Stimulated activated CD4-positive, alpha-beta T cell treated with anti-CD3 and anti-CD28 coated beads, Interleukin-1b, Interleukin-23, amount 100 ng/mL, for 48 hours (primary cell): ENCODE measurements at regions not wholly inside any gene's neighbourhood (a gene's known extent, or its start where the extent isn't known, plus 50 kb on each side); places are given as distances from the start of the nearest gene placed in this dataset.
A peak's percentile ranks its signal among the peaks of the same experiment; 100 is the strongest.

Source experiments
- DNase-seq: peaks from one replicate; pipeline ENCODE4 v3.0.0-alpha.2; 2020

DNA sequence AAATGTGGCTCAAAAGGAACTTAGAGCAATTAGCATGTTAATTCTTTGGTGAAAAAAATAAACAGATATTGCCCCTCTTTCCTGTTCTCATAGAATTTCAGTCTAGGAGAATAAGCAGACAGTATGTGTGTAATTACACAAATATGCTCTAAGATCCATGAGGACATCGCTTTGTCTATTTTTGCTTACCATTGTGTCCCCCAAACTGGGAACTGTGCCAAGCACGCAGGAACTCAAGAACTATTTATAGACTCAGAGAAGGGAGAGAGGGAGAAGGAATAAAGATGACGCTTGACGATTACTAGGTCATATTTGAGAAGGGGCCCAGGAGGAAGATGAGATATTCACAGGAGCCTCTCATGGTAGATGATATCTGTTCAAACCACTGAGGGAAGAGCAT, 692.6 kb downstream of the RAB28 start:
- DNase-seq: no peak

DNA sequence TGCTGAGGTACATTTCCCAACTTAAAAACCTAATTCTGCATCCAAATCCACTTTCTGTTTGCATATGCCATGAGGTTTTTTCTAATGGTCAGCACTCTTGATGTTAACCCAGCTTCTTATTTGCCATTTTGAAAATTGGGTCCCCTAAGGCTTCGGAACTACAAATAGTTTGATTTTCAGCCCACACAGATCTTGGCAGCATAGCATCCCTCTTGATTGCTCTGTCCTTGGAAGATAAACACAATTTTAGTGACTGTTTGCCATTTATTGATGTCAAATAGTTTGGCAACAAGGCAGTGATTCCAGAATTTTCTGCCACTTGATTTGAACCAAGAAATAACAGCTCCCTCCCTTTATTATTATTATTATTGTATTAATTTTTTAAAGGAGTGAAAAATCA, 696.9 kb downstream of the RAB28 start:
- no peak for DNase-seq

DNA sequence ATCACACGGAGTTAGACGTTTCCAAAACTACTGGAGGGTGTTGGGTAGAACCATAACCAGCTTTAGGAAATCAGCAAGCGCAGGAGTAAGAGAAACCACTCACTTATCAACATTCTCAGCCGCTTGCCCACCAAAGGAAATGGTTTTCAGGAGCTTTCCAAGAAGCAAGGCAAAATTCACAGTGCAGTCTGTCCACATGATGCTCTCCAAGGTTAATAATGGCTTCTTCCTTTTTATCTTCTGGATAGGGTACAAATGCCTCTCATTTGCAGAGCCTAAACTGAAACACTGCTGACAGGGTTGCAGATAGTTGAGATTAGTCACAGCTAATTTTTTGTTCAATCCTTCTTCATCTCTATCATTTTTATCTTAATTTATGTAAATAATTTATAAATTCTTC, 705.4 kb downstream of the RAB28 start:
- no peak for DNase-seq

DNA sequence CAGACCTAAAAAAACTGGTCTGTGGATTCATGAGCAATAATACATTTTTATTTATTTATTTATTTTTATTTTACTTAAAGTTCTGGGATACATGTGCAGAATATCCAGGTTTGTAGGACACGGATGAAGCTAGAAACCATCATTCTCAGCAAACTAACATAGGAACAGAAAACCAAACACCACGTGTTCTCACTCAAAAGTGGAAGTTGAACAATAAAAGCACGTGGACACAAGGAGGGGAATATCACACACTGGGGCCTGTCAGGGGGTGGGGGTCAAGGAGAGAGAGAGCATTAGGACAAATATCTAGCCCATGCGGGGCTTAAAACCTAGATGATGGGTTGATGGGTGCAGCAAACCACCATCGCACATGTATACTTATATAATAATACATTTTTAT, 705.9 kb downstream of the RAB28 start:
- DNase-seq: no peak

DNA sequence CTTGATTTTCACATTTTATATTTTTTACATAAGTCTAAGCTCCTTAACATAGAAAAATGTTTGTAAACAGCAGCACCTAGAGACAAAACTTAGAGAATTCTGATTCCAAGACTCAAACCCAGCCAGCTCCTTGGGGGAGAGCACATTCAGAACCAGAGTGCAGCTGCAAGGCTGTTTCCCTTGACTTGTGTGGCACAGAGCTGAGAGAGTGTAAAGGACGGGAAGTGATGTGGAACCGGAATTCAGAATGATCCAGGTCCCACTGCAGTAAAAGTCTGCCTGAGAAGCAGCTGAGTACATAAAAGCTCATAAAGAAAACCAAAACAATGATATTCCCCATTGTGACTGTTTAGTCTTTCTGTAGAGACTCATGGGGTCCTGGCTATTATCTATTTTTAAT, 713.8 kb downstream of the RAB28 start:
- DNase-seq: no peak

DNA sequence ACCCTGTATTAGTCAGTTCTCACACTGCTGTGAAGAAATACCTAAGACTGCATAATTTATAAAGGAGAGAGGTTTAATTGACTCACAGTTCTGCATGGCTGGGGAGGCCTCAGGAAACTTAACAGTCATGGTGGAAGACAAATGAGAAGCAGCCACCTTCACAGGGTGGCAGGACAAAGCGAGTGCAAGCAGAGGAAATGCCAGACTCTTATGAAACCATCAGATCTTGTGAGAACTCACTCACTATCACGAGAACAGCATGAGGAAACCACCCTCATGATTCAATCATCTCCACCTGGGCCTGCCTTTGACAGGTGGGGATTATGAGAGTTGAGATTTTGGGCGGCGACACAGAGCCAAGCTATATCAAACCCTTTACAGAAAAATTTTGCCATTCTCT, 722.4 kb downstream of the RAB28 start:
- DNase-seq: no peak

DNA sequence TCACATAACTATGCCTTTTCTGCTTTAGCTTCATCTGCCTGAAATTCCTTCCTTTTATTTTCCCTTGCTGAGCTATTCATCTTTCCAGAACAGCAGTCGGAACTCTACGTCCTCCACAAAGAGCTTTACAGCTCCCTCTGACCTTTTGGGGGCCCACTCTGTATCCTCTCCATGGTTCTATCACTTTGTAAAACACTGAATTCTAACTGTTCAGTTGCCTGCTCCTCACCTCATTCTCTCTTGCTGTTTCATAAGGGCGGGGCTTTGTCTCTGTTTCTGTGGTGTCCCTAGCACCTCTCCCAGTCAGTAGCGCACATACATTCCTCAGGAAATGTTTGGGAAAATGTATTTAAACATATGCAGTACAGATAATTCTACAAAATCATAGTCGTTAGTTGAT, 737.0 kb downstream of the RAB28 start:
- no peak for DNase-seq

DNA sequence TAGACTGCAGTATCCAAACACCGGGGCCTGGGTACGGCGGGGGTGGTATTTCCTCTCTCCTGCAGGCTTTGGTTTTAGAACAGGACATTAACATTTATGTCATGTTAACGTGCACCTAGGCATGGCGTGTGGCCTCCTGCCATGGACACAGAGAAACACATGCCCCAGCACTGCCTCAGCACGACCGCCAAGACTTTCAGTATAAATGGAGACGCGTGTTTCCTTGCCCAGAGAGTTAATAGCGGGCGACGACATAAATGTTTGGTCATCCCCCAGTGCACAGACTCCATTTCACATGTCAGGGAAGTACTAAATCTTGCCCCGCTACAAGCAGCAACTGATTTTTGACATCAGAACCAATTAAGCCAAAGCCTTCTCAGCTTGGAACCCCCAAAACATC, 737.9 kb downstream of the RAB28 start:
- DNase-seq: no peak

DNA sequence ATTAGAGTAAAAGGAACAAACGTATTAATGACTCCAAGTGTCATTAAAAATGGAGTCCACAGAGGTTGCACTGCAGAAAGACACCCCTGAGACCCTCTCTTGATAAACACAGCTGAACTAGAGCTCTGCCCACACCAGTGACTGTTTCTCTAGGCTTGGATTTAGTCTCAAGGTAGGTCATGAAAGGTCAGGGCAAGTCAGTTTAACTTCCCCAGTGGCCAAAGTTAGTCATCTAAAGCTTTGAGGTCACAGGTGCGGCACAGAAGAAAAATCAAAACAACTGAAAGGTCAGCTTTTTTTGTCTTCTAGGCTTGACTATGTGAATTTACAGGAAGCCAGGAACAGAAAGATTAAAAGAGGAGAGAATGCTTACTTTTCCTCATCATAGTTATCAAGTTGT, 749.6 kb downstream of the RAB28 start:
- no peak for DNase-seq

DNA sequence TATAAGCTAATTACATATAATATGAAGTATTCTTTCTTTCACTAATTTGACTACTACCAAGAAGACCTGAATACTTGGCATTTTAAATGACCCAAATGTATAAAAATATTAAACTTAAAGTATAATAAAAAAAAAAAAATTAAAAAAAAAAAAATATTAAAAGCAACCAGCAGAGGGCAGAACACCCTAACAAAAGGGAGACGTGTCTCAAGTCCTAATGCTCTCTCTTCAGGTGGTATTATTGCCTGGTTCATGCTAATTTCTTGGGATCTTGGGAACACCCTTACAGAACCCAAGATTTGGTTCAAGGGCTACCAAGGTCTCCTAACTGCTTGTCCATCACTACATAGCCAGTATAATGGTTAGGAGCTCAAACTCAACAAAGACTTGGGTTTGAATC, 754.8 kb downstream of the RAB28 start:
- DNase-seq: no peak

DNA sequence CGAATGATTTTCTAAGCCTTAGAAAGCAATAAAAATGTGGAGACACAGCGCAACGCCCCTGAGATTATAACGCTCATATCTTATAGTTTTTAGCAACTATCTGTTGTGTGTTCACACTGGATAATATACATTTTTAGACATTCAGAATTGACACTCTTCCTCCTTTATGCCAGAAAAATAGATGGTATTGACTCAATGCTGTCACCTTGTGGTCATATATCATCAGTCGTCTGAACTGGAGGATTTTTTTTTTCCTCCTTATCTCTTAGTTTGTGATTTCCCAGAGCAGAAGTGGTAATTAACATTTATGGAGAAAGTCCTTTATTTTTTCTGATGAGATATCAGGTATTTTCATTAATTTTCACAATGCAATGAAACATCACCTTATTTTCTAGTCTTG, 759.6 kb downstream of the RAB28 start:
- no peak for DNase-seq

DNA sequence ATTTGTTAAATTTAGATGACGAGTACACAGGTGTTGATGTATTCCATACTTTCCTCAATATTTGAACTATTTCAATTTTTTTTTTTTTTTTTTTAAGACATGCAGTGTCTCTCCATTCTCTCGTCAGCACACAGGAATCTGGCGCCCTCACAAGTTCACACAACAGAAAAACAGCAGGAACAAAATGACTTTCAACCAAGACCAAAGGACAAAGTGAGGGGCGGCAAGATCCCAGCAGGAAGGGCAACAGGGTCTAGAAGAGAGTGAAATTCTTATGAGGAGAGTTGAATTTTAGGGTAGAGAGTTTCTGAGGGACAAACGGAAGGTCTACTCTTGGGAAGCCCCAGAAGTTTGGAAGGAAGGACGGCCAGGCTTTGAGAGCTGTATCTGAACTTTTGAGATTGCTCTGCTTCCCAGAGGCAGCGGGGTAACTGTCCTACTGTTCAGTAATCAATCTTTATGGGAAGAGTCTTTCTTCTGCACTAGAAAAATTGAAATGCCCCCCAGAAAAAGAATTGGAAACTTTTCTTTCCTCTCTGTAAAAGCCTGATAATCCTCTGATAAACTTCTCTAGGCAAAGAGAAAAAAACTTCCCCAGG, 760.2 kb downstream of the RAB28 start:
- no peak for DNase-seq

DNA sequence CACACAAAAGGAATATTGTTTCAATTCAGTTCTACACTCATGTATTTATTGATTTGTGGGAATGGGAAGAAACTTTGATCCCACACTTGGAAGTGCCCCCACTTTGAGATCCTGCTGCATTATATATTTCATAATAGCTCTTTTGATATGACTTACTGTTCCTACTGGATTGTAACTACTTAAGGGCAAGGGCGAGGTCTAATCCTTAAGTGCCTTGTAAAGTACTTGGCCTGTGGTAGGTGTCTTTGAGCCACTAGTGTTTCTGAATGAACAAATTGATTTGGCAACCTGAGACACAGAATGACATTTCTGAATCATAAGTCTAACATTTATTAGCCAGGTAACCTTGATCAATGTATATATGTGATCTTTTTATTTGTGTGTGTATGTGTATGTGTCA, 767.2 kb downstream of the RAB28 start:
- DNase-seq: no peak

DNA sequence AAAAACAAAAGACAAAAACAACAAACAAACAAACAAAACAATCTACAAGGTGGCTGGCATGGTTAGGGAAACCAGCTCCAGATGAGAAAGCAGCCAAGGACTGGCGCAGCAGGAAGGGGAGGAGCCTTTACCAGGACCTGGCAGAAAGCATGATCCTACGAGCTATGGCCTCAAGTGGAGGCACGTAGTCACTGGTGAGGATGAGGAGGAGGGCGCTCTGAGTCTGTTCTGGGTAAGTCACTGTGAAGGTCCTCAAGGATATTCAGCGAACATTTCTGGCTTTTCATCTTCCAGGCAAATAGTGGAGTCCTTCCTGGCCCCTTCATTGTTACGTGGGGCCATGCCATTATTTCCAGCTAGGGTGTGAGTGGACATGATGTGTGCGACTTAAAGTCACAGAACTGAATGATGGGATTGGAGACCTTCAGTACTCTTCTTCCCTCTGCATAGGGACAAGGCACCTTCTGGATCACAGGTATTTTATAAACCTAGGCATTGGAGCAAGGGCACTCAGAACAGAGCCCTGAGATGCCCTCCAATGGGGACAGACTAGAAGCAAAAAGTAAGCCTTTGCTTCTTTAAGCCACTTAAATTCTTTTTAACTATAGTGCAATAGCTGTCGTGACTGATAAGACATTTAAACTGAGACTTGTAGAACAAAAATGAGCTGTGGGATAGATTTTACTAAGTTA, 771.3 kb downstream of the RAB28 start:
- DNase-seq: peak; percentile 2

DNA sequence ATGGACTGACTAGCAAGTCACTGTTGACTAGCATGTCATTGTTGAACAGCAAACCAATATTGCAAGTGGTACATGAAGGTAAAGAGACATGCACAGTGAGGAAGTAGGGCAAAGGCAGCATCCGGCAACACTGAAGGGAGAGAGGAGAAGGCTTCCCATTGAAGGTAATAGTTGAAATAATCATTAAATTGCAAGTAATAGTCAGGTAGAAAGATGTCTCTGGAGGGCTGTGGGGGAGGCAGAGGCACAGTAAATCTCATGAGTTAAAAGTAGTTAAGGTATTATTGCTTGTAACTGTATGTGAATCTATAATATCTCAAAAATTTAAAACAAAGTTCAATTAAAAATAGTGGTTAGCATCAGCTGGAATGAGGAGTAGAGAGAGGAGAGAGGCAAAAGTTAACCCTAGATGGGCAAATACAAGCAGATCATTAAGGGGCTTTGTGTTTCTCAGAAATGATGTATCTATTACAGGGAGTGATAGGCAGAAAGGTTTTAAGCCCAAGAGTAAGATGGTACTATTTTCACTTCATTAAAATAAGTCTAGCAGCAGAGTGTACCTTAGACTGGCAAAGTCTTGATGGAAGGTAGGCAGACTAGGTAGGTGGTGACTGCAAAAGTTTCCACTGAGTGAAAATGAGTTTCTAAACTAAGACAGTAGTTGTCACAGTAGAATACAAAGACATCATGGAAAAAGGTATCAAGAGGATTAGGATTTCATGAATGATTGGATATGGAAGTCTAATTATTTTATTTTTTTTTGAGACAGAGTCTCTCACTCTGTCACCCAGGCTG, 776.6 kb downstream of the RAB28 start:
- no peak for DNase-seq

DNA sequence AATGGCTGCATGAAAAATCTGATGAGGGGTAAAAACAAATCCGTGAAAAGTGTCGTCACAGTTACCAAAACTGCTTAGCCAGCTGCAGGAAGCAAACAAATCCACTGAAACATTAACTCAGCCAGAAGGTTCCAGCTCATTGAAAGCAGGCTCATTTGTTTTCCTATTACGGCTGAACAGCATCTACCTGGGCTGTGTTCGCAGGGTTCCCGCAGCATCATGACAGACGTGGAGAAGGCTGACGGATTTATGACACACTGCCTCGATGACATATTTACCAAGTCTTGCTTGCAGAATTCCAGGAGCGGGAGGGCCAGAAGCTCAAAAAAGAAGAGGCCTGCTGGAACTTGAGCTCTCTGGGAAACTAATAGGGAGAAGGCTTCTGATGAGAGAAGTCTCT, 781.1 kb downstream of the RAB28 start:
- no peak for DNase-seq

DNA sequence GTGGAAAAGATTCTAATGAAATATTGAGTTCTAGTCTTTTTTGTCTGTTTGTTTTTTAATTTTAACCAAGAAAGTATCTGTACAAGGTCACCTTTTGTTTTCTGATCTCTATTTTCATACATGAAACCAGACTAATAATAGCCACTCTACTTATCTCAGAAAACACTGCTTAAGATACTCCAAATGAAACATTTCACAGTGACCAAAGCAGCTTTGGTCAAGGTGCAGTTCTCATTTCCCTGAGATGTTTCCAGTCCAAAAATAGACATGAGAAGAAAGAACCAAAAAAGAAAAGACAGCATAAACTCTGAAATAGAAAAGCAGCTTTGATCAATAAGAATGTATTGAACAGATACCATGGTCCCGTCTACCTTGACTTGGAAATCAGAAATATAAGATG, 782.8 kb downstream of the RAB28 start:
- no peak for DNase-seq

DNA sequence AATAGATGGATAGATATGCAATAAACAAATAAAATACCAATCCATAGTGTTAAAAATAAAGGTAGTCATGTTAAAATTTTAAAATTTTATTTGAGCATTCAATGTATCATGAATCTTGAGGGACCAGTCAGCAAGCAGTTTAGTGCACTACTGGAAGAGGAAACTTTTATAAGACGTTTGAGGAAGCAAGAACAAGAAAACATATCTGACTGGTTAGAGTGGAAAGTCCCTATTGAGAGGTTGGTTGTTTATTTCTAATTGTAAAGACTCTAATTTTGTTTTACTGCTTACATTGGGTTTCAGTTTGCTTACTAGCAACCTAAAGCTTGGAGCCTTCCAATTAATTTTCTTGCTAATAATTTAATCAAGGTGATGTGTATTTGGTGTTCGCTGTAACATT, 786.2 kb downstream of the RAB28 start:
- DNase-seq: no peak

DNA sequence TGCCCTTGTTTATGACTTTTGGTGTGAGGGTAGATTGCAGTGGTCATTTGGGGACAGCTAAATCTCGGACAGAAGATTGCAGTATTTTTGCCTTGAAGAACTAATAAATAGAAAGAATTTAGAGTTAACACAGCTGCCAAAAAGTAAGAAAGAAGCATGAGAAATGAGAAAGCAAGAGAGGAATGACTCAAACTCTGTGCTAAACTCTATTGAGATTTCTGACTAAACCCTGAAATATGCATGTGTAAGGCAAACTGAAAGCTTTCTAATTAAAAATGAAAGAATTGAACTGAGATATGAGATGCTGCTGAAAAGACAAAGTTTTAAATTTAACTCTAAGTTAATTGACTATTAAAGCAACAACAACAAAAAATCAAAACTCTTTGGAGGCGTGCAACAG, 791.3 kb downstream of the RAB28 start:
- no peak for DNase-seq

DNA sequence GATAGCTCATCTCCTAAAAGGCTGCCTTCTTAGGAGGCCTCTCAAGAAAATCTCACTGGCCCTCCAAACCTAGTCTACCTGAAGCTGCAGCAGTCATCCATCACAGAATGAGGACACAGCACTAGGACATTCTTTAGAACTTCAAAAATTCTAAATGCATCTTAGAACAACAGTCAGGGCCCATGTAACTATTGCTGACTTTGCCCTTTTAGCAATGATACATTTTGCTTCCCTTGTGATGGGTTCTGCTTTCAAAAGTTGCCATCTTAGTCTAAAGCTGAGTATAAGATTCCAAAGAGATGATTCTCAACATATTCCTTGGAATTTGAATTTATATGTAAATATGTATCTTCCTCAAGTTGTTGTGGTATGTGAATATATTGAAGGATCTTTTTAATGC, 793.0 kb downstream of the RAB28 start:
- DNase-seq: no peak

DNA sequence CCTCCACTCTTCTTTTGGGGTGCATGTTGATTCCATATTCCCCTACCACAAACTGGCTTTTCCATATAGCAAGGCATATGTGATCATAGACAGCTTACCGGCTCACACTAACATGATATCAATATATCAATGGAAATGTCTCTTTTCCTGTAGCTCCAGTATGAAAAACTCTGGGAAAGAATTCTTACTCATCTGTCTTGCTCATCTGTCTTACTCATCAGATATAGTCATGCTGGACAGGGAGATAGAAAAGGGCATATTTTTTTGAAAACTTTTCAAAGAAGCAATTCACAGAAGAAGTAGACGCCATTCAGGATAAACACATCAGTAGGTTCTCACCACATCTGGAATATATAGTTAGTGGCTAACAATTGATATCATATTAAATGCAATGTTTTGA, 794.7 kb downstream of the RAB28 start:
- no peak for DNase-seq

DNA sequence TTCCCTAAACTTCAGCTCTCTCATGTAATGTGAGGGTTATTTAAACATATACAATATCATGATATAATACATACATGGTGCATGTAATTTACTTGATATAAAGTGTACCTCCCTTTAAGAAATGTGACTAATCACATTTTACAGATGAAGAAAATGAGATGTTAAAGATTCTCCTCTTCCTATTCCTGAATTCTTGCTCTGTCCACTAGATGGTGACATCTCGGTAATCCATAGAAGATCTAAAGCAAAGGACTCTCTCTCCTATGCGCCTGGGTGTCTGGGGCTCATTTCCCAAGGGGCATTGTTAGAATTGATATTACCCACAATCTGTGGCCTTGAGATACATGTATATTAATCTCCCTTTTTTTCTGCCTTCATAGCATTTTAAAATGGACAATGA, 804.9 kb downstream of the RAB28 start:
- no peak for DNase-seq

DNA sequence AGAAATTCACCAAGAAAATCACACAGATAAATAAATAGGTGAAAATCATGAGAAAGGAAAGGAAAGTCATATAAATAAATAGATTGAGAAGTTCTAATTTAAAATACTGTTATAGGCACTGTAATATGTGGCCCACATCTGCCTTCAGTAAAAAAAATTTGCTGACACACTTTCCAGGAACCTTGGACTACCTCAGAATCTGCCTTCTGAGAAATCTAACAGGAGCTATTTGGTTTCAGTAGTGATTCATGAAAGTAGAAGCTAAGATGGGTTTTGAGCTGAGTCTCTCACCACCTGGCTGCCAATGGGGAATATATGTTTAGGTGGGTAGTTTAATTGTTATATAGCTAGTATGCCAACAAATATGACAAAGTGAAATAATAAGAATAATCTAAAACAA, 810.0 kb downstream of the RAB28 start:
- DNase-seq: no peak

DNA sequence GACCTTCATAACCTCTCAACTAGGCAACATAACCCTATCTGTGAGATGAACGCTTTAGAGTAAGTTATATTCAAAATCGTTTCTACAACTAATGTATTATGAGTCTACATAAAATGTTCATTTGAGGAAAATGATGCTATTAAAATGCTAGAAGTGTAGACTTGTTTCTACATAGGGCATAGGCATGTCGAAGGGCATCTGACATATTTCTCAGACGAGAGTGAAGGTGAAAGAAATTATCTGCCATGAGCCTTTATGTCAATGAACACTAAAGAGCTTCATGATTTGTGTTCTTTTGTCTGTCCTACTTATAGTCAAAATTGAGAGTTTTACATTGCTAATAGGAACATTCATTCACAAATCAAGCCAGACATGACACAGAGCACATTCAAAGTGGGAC, 811.8 kb downstream of the RAB28 start:
- DNase-seq: no peak

DNA sequence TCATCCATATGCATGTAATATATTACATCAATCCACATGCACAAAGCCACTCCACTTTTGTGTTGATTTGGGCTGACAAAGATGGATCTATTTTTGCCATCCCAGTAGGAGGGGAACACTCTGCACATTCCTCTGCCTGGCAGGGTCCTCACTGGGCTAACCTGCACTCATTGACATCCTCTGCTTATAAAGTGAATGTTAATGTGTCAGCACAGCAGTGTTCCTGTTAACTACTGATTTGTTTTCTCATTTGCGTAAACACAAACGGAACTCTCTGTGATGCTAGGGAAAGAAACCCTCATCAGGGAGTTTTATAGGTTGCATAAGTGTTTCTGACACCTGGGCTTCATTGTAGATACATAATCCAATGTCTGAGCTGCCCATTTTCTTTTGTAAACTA, 826.0 kb downstream of the RAB28 start:
- no peak for DNase-seq
